ENCODE measurements at regions not wholly inside any gene's neighbourhood (a gene's known extent, or its start where the extent isn't known, plus 50 kb on each side); places are given as distances from the start of the nearest gene placed in this dataset.
A peak's percentile ranks its signal among the peaks of the same experiment; 100 is the strongest.

GRCh38 chr3:62940771-62941563, 65.8 kb upstream of the CADPS start:
- H3K79me2 ChIP-seq = no peaks in the 10 kb centered on the region
- H3K27ac ChIP-seq = no peak overlapping the region
- H3K9me3 ChIP-seq (ENCODE audit: low read depth) = no peaks in the 10 kb centered on the region
- no peaks in the 10 kb centered on the region for H3K9me2 ChIP-seq (replicated peaks; ENCODE audit: insufficient read depth)
- H2AFZ ChIP-seq = peak overlapping the region; percentile 42
- DNase-seq (ENCODE audit: low spot score) = peak; percentile 26
- H3K27me3 ChIP-seq = no peaks in the 10 kb centered on the region
- no peaks in the 10 kb centered on the region for H3K4me1 ChIP-seq (ENCODE audit: insufficient read depth)
- TF ChIP-seq EZH2phosphoT487 (IDR thresholded peaks at IDR 0.05; ENCODE audit: low read depth, severe bottlenecking, unreplicated experiment) (no peak), EZH2 (IDR thresholded peaks at IDR 0.05; ENCODE audit: borderline replicate concordance) (no peak)
- TF ChIP-seq, protein P1, sequence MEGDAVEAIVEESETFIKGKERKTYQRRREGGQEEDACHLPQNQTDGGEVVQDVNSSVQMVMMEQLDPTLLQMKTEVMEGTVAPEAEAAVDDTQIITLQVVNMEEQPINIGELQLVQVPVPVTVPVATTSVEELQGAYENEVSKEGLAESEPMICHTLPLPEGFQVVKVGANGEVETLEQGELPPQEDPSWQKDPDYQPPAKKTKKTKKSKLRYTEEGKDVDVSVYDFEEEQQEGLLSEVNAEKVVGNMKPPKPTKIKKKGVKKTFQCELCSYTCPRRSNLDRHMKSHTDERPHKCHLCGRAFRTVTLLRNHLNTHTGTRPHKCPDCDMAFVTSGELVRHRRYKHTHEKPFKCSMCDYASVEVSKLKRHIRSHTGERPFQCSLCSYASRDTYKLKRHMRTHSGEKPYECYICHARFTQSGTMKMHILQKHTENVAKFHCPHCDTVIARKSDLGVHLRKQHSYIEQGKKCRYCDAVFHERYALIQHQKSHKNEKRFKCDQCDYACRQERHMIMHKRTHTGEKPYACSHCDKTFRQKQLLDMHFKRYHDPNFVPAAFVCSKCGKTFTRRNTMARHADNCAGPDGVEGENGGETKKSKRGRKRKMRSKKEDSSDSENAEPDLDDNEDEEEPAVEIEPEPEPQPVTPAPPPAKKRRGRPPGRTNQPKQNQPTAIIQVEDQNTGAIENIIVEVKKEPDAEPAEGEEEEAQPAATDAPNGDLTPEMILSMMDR (IDR thresholded peaks at IDR 0.05; ENCODE audit: poor library complexity) = no peak
- 51% methylated on average over 8 of the region's 8 CpGs for WGBS (ENCODE audit: low lambda C conversion rate, missing lambda C conversion rate)
- peak overlapping the region; percentile 43 for H3K4me2 ChIP-seq
- no peaks in the 10 kb centered on the region for H4K20me1 ChIP-seq (ENCODE audit: insufficient read depth, poor library complexity, severe bottlenecking)
- H3K36me3 ChIP-seq (replicated peaks; ENCODE audit: insufficient read depth, low read depth) = no peaks in the 10 kb centered on the region
- no peak overlapping the region for H3K4me3 ChIP-seq

DNA sequence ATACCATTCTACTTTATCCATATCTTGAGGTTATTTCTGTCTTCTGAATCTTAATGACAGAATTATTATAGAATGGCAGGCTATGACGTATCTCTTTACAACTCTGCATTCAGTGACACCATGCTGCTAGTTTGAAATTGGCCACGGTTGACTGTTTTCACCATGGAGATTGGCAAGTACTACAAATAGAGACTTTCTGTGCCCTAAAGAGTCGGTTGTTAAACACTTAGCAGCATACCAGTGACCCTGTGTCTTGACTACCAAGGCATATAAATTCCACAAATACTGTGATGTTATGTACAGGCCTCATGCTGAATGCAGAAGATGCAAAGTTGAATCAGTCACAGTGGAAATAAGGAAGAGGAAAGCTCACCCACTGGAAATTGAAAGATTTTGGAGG, 67.0 kb upstream of the CADPS start:
- Histone ChIP-seq H3K36me3 (replicated peaks; ENCODE audit: insufficient read depth, low read depth) (no peaks in the 10 kb centered on the region), H3K27me3 (no peaks in the 10 kb centered on the region), H2AFZ (no peak overlapping the region), H3K9me3 (ENCODE audit: low read depth) (no peaks in the 10 kb centered on the region), H3K4me3 (no peak overlapping the region), H4K20me1 (ENCODE audit: insufficient read depth, poor library complexity, severe bottlenecking) (no peaks in the 10 kb centered on the region), H3K79me2 (no peaks in the 10 kb centered on the region), H3K27ac (no peak overlapping the region), H3K4me1 (ENCODE audit: insufficient read depth) (no peaks in the 10 kb centered on the region), H3K9me2 (replicated peaks; ENCODE audit: insufficient read depth) (no peaks in the 10 kb centered on the region), H3K4me2 (no peak overlapping the region)
- TF ChIP-seq EZH2phosphoT487 (IDR thresholded peaks at IDR 0.05; ENCODE audit: low read depth, severe bottlenecking, unreplicated experiment) (no peak), EZH2 (IDR thresholded peaks at IDR 0.05; ENCODE audit: borderline replicate concordance) (no peak)
- TF ChIP-seq, protein P1 (IDR thresholded peaks at IDR 0.05; ENCODE audit: poor library complexity) = no peak
- DNase-seq (ENCODE audit: low spot score) = no peak
- 76% methylated on average over 3 of the region's 3 CpGs for WGBS (ENCODE audit: low lambda C conversion rate, missing lambda C conversion rate)

GRCh38 chr3:62942764-62943163, 67.5 kb upstream of the CADPS start:
- H3K36me3 ChIP-seq (replicated peaks; ENCODE audit: insufficient read depth, low read depth) = no peaks in the 10 kb centered on the region
- H3K27ac ChIP-seq = no peak overlapping the region
- DNase-seq (ENCODE audit: low spot score) = no peak
- H3K4me2 ChIP-seq = no peak overlapping the region
- TF ChIP-seq, protein P1 (IDR thresholded peaks at IDR 0.05; ENCODE audit: poor library complexity) = no peak
- TF ChIP-seq EZH2 (IDR thresholded peaks at IDR 0.05; ENCODE audit: borderline replicate concordance) = no peak
- TF ChIP-seq EZH2phosphoT487 (IDR thresholded peaks at IDR 0.05; ENCODE audit: low read depth, severe bottlenecking, unreplicated experiment) = no peak
- H3K9me3 ChIP-seq (ENCODE audit: low read depth) = no peaks in the 10 kb centered on the region
- H3K4me3 ChIP-seq = no peak overlapping the region
- H3K79me2 ChIP-seq = no peaks in the 10 kb centered on the region
- H2AFZ ChIP-seq = no peak overlapping the region
- no peaks in the 10 kb centered on the region for H3K27me3 ChIP-seq
- H3K4me1 ChIP-seq (ENCODE audit: insufficient read depth) = no peaks in the 10 kb centered on the region
- H4K20me1 ChIP-seq (ENCODE audit: insufficient read depth, poor library complexity, severe bottlenecking) = no peaks in the 10 kb centered on the region
- no peaks in the 10 kb centered on the region for H3K9me2 ChIP-seq (replicated peaks; ENCODE audit: insufficient read depth)

All from hepatocyte (in vitro differentiated cells).